Gastrocnemius medialis (tissue), 4 donors: ENCODE measurements at regions not wholly inside any gene's neighbourhood (a gene's known extent, or its start where the extent isn't known, plus 50 kb on each side); places are given as distances from the start of the nearest gene placed in this dataset.

ENCODE experiments used
- ATAC-seq, 2 donors: fragments of 150-250 bp; one replicate each; pipeline ENCODE4 v1.9.1; 2016
- DNase-seq, 2 donors: peaks; one replicate each; pipeline ENCODE4 v3.0.0-alpha.2; 2019
- H3K27ac ChIP-seq, 4 donors: fragments of 200-600 bp; sonication (generic); 1 replicate in 1 of 4; 2 replicates in 3 of 4; pipeline ENCODE4 v1.5.1; 2016 to 2018; ENCODE audit warnings: mild to moderate bottlenecking in 2 of 4, moderate library complexity in 1 of 4
- H3K27me3 ChIP-seq, 3 donors: fragments of 200-600 bp; sonication (generic) in 2 of 3; 1 replicate in 1 of 3; 2 replicates in 2 of 3; pipeline versions ENCODE4 v1.5.1 to v1.6.0; 2016 to 2019; ENCODE audit warnings: mild to moderate bottlenecking in 1 of 3, moderate library complexity in 1 of 3
- H3K36me3 ChIP-seq, 2 donors: fragments of 200-600 bp; sonication (generic) in 1 of 2; one replicate each; pipeline ENCODE4 v1.5.1; 2017 to 2018
- H3K4me1 ChIP-seq, 2 donors: fragments of 200-600 bp; sonication (generic) in 1 of 2; one replicate each; pipeline ENCODE4 v1.5.1; 2016 to 2017; ENCODE audit warnings: mild to moderate bottlenecking in 2 of 2
- H3K4me3 ChIP-seq, 4 donors: fragments of 200-600 bp; sonication (generic) in 3 of 4; 1 replicate in 1 of 4; 2 replicates in 3 of 4; pipeline ENCODE4 v1.5.1; 2016 to 2019; ENCODE audit warnings: mild to moderate bottlenecking in 2 of 4
- H3K9me3 ChIP-seq, 3 donors: fragments of 200-600 bp; sonication (generic) in 2 of 3; 1 replicate in 1 of 3; 2 replicates in 2 of 3; pipeline ENCODE4 v1.5.1; 2016 to 2019
- CTCF ChIP-seq, 5 experiments: fragments of 450-650 bp in 3 of 5; fragments of 200-600 bp in 2 of 5; sonication (generic) in 2 of 5; IDR thresholded peaks in 4 of 5; conservative IDR thresholded peaks in 1 of 5; 1 replicate in 4 of 5; 2 replicates in 1 of 5; pipeline ENCODE4 v1.5.1; 2016 to 2019; ENCODE audit warnings: antibody characterized with exemption in 5 of 5, mild to moderate bottlenecking in 3 of 5, moderate library complexity in 3 of 5
- POLR2A ChIP-seq, 2 donors: fragments of 450-650 bp; IDR thresholded peaks; one replicate each; pipeline ENCODE4 v1.6.1; 2017; ENCODE audit warnings: antibody characterized with exemption in 2 of 2, mild to moderate bottlenecking in 2 of 2, moderate library complexity in 2 of 2
- in situ Hi-C, 4 donors: fragments of 200-750 bp; cut with MboI; loops; one replicate each; pipeline versions ENCODE4 v1.15.0 to v1.8.0; 2017; ENCODE audit warnings: low sequenced_read_pairs in 4 of 4
- intact Hi-C: fragments of 100-400 bp; cut with DNase I; formaldehyde crosslinking; loops from one replicate; pipeline ENCODE4 v1.15.1; 2023; ENCODE audit warnings: low total_unique reads

- no peak for ATAC-seq
- Histone ChIP-seq H3K27me3 (no peaks in the 10 kb centered on the region), H3K36me3 (no peaks in the 10 kb centered on the region), H3K27ac (no peak overlapping the region), H3K4me1 (peaks cover 11 to 17% of the 10 kb centered on the region in 2 donors), H3K9me3 (no peaks in the 10 kb centered on the region), H3K4me3 (no peak overlapping the region)
- intact Hi-C loops, result no loop called here
- DNase-seq, result no peak
- TF ChIP-seq POLR2A (IDR thresholded peaks at IDR 0.05) (no peak), CTCF (IDR thresholded peaks at IDR 0.05 in 4 of 5, conservative IDR thresholded peaks at IDR 0.05 in 1 of 5) (no peak)
- in situ Hi-C loops, result loop anchor here in 1 of 4 donors (25.0 kb wide), 1 partner anchor 254 kb away; no protein-coding TSS in a partner anchor
These were observed 350.1 kb downstream of the FOXO1 start for GRCh38 chr13:40316301-40316700.

GRCh38 chr13:40317980-40318327 lies 348.5 kb downstream of the FOXO1 start:
- no peaks in the 10 kb centered on the region for H3K27me3 ChIP-seq
- no peaks in the 10 kb centered on the region for H3K9me3 ChIP-seq
- no peaks in the 10 kb centered on the region for H3K36me3 ChIP-seq
- H3K4me3 ChIP-seq, result no peak overlapping the region
- H3K27ac ChIP-seq, result peak overlapping the region in 3 of 4 donors; percentile 3 to 49 (median 24)
- intact Hi-C loops (no loop called here), in situ Hi-C loops (loop anchor here in 1 of 4 donors (25.0 kb wide), 1 partner anchor 256 kb away; no protein-coding TSS in a partner anchor)
- peaks cover 11 to 17% of the 10 kb centered on the region in 2 donors for H3K4me1 ChIP-seq
- no peak for DNase-seq
- no peak for ATAC-seq
- TF ChIP-seq CTCF (IDR thresholded peaks at IDR 0.05 in 4 of 5, conservative IDR thresholded peaks at IDR 0.05 in 1 of 5), result no peak
- no peak for TF ChIP-seq POLR2A (IDR thresholded peaks at IDR 0.05)

GRCh38 chr13:40318366-40318765 lies 348.1 kb downstream of the FOXO1 start:
- Histone ChIP-seq H3K27ac (peak overlapping the region in 3 of 4 donors; percentile 3 to 49 (median 24)), H3K4me3 (no peak overlapping the region), H3K36me3 (no peaks in the 10 kb centered on the region), H3K27me3 (no peaks in the 10 kb centered on the region), H3K4me1 (peaks cover 11 to 17% of the 10 kb centered on the region in 2 donors), H3K9me3 (no peaks in the 10 kb centered on the region)
- DNase-seq (peak; percentile 82 to 86), ATAC-seq (peak; percentile 79 to 81)
- in situ Hi-C loops, result loop anchor here in 1 of 4 donors (25.0 kb wide), 1 partner anchor 256 kb away; no protein-coding TSS in a partner anchor
- TF ChIP-seq CTCF (IDR thresholded peaks at IDR 0.05 in 4 of 5, conservative IDR thresholded peaks at IDR 0.05 in 1 of 5), result no peak
- no peak for TF ChIP-seq POLR2A (IDR thresholded peaks at IDR 0.05)
- intact Hi-C loops, result no loop called here

- H3K4me3 ChIP-seq, result no peak overlapping the region
- in situ Hi-C loops, result loop anchor here in 1 of 4 donors (25.0 kb wide), 1 partner anchor 258 kb away; no protein-coding TSS in a partner anchor
- no peak for TF ChIP-seq POLR2A (IDR thresholded peaks at IDR 0.05)
- TF ChIP-seq CTCF (IDR thresholded peaks at IDR 0.05 in 4 of 5, conservative IDR thresholded peaks at IDR 0.05 in 1 of 5), result no peak
- peak overlapping the region in 1 of 4 donors; percentile 49 for H3K27ac ChIP-seq
- no peaks in the 10 kb centered on the region for H3K27me3 ChIP-seq
- ATAC-seq, result no peak
- DNase-seq, result no peak
- intact Hi-C loops, result no loop called here
- peaks cover 11 to 12% of the 10 kb centered on the region in 2 donors for H3K4me1 ChIP-seq
- H3K9me3 ChIP-seq, result no peaks in the 10 kb centered on the region
- no peaks in the 10 kb centered on the region for H3K36me3 ChIP-seq
These were observed 346.5 kb downstream of the FOXO1 start for GRCh38 chr13:40319699-40320579.
